HS-5 (cell line): ENCODE measurements at regions not wholly inside any gene's neighbourhood (a gene's known extent, or its start where the extent isn't known, plus 50 kb on each side); places are given as distances from the start of the nearest gene placed in this dataset.
"Not testable (repeated sequence)": the region's sequence is repeated elsewhere in the genome, so short reads cannot be mapped to it uniquely, and the experiment has no call there.

ENCODE experiments used
- DNase-seq: peaks from one replicate; pipeline ENCODE4 v3.0.0-alpha.2; 2012; ENCODE audit warnings: low read depth

- DNase-seq = no peak
Observed at GRCh38 chr4:42284030-42284429, 113.3 kb upstream of the SHISA3 start.

GRCh38 chr4:42288876-42289275, 108.4 kb upstream of the SHISA3 start:
- DNase-seq = not testable (repeated sequence)

DNA sequence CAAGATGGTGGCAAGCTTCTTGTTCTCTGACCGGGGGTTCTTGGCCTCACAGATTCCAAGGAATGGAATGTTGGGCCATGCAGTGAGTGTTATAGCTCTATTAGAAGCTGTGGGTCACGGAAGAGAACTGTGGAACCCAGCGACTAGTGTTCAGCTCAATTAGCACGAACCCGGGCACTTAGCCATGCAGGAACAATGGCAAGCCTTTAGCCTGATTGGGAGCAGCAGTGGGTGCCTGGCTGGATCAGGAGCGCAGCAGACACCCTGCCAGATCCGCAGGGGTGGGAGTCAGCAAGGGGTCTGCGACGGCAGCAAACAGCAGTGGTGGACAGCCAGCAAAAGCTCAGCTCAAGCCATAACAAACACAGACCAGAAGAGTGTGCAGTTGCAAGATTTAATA, 105.1 kb upstream of the SHISA3 start:
- not testable (repeated sequence) for DNase-seq

DNA sequence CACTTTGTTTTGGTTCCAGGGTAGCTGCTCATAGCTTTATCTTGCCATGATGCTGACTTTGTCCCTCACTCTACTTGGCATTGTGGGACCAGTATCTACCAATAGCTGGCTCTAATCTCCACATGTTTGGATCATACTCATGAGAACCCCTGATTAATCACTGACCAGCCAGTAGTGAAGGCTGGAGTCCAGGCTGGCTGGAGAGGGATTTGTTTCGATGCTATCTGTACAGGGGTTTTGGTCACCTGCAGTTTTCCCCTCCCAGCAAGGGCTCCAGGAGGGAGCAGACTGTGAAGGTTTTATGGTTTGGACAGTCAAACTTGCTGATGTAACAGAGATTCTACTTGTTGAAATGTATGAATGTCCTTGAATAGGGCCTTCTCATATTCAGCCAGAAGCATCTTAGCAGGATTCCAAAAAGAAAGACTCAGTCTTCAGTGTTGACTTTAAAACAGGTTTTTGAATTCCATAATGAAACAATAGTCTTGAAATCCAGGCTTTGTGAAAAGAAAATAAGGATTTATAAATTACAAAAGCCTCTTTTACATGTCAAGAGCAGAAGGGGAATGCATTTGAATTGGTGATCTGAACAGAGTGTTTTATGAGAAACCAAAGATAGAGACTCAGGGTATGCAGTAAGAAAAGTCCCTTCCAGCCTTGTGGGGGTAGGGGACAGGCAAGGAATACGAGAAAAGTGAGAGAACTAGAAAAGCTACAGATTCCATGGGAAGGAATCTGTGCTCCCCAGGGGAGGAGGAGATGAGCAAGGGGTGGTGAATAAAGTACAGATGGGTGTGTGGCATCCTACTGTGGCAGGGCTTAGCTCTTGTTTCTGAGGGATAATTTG, 103.1 kb upstream of the SHISA3 start:
- DNase-seq = no peak

DNA sequence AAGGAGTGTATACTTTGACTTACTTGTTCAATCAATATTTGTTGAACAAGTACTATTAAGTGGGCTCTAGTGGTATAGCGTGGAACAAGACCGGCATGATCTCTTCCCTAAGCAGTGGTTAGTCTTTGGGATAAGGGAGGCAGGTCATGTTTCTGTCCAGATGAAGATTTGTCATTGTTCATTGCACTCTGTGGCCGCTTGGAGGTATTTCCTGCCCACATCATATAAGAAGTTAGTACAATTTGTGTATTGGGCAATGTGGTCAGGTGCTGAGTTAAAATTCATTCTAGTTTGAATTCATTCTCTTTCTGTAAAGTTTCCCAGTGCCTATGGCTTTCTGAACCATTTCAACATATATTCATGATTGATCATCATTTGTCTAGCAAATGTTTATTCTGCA, 101.1 kb upstream of the SHISA3 start:
- DNase-seq = no peak

DNA sequence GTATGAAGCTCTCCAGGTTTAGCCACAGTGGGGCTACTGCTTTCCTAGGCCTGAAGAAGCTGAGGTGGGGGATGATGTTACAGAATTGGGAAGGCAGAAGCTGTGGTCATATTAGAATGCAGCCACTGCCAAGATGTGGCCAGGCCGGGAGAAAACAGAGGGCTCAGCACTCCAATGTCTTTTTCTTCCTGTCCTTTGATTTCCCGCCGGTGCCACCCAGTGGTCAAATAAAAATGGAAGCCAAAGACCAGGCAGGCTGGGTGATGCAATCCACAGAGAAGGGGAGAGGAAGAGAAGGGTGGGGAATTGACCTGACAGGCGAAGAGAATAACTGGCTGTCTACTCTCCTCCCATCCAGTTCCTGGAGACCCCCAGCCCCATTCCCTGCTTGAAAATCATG, 94.9 kb upstream of the SHISA3 start:
- no peak for DNase-seq

- no peak for DNase-seq
Observed at GRCh38 chr4:42306221-42307109, 90.8 kb upstream of the SHISA3 start.

DNA sequence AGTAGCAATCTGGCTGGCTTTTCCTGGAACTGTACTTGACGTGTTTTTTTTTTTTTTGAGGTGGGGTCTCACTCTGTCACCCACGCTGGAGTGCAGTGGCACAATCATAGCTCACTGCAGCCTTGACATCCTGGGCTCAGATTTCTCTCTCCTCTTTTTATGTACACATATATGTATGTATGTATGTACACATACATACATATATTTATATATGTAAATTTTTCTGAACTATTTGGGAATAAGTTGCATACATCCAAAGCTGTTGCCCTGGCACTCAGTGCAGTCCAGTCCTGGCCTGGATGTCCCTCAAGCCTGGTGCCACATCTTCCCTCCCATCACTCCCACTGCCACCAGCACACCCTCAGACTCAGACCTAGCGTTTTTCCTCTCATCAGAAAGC, 89.0 kb upstream of the SHISA3 start:
- no peak for DNase-seq

DNA sequence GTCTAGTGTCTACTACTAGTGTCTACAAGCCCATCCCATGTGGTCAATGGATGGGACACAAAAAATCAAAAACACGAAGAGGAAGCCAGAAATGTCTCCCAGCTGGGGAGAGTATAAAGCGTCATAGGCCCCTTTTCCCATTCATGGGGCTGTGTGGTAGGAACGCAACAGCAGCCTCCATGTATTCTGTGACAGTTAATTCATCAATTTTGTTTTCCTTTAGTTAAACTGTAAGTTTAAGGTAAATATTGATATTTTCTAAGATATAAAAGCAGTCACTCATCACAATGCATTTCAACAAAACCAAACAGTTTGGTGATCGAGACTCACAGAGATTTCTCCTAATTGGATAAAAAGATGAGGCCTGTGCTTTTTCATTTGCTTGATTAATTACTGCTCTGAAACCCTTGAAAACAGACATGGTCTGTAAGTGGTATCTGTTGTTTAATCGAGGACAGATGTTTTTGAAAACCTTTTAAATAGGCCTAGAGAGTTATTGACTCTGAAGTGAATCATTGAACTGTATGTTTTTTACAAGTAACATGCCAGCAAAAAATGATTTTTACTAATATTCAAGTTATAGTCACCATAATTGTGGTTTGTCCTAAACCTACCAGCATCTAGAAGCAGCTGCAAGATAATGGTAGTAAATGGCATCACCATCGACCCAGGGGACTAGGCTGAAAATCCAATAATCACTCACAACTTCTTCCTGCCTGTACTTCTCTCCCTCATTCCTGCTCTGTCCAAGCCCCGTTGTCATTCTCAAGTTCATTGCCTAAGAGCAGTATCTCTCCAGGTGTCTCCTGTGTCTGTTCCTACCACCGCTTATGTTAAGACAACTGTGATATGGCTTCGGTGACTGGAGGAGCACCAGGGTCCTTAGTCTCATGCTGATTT, 87.7 kb upstream of the SHISA3 start:
- no peak for DNase-seq

GRCh38 chr4:42310358-42310757, 86.9 kb upstream of the SHISA3 start:
- no peak for DNase-seq

GRCh38 chr4:42310806-42311205, 86.5 kb upstream of the SHISA3 start:
- no peak for DNase-seq

- DNase-seq = no peak
Observed at GRCh38 chr4:42311591-42311990, 85.7 kb upstream of the SHISA3 start.

DNA sequence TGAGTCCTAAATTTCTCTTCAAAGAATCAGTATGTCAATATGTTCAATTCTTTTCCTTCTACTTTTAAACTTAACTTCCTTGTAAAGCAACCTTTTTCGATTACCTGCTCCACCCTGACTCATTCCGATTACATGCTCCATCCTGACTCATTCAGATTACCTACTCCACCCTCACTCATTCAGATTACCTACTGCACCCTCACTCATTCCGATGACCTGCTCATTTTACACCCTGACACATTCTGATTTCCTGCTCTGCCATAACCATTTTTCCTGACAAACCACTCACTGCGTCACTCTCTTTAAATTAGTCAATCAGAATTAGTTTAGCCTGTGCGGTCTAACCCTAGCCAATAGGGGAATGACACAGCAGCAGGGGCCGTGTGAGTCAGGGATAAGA, 83.9 kb upstream of the SHISA3 start:
- not testable (repeated sequence) for DNase-seq

- DNase-seq = no peak
Observed at GRCh38 chr4:42313872-42314271, 83.4 kb upstream of the SHISA3 start.

GRCh38 chr4:42315231-42315630, 82.1 kb upstream of the SHISA3 start:
- no peak for DNase-seq

- DNase-seq = no peak
Observed at GRCh38 chr4:42320822-42321388, 76.4 kb upstream of the SHISA3 start.

DNA sequence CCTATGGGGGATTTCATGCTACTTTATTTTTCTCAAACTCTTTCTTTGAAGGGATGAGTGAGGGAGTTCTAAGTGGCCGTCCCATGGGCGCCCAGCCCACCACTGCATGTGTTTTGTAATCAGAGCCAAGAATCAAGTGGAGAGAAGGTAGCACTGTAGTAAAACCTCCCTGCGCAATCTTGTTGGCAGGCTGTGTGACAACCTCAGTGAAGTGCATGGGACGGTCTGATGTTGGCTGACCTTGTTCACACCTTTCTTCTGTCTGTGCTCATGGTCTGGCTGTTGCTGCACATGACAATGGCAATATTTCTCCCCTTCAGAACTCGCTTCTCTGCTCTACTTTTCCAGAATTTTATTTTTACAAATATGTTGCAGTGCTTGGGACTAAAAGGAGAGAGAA, 71.2 kb upstream of the SHISA3 start:
- no peak for DNase-seq

- no peak for DNase-seq
Observed at GRCh38 chr4:42326524-42326923, 70.8 kb upstream of the SHISA3 start.

DNA sequence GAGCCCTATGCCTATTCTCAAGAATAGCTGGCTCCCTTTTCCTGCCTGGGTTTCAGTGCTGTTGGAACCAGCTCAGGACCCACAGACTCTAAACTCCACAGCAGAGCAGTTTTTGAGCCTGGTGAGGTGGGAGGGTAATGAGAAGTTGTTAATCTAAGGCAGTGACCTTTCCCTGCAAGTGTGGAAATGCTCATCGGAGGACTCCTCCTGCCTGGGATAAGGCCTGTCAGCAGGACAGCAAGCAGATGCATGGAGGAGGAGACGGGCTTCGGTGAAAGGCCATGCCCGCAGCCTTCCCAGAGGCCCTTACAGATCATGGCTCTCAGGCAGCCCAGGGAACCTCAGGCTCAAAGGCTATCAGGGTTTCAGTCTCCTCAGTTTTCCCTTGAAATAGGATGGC, 70.0 kb upstream of the SHISA3 start:
- no peak for DNase-seq

DNA sequence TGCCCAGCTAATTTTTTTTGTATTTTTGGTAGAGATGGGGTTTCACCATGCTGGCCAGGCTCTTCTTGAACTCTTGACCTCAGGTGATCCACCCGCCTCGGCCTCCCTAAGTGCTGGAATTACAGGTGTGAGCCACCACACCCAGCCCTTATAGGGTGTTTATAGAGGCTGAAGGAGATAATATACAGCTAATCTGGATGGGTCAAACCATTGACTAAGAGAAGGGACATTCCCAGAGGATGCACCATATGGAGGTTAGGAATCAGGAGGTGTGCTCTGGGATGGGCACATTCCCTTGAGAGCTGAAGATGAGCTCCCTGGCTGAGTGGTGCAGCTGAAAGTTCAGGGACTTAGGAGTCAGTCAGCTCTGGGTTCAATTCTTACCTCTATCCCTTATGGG, 68.3 kb upstream of the SHISA3 start:
- no peak for DNase-seq

DNA sequence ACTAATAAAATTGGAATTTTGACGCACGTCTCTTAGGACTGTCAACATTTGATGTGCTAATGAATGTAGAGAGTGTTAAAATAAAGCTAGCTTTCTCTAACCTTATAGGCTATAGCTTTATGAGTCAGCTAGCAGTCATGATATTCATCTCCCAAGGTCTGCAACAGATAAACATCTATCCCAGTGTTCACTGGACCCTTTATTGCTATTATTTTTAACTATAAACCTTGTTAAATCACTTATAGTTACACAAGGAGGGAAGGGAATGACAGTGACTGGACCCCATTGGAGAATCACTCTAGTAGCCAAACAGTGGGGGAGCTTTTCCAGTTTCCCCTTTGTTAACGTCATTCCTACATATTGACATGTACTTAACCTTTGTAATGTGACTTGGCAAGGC, 67.9 kb upstream of the SHISA3 start:
- DNase-seq = no peak
